Globus pallidus (tissue), 1 donor: ENCODE measurements at regions not wholly inside any gene's neighbourhood (a gene's known extent, or its start where the extent isn't known, plus 50 kb on each side); places are given as distances from the start of the nearest gene placed in this dataset.

Source experiments
- DNase-seq: peaks from one replicate; pipeline ENCODE4 v3.0.0-alpha.2; 2015; ENCODE audit warnings: low spot score

GRCh38 chr2:147792966-147793617 lies 51.7 kb upstream of the ACVR2A start:
- DNase-seq, result no peak

DNA sequence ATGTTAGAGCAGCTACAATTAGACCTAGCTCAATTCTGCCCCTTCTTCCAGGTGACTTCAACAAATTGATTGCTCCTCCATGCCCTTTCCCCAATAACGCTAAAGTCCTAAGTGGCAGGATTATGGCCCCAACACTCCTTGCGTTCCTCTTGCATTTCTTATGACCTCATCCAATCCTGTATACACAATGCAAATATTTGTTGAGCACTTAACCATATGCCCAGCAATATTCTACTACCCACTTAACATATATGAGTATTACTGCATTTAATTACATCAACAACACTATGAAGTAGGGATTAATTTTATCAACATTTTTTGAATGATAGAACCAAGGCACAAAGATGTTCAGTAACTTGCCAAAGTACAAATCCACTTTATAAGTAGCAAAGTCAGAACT lies 54.2 kb upstream of the ACVR2A start:
- no peak for DNase-seq

GRCh38 chr2:147789720-147790119 lies 55.1 kb upstream of the ACVR2A start:
- no peak for DNase-seq

- no peak for DNase-seq
These were observed 55.5 kb upstream of the ACVR2A start for GRCh38 chr2:147789287-147789686.

- DNase-seq, result peak; percentile 7
These were observed 62.5 kb upstream of the ACVR2A start for GRCh38 chr2:147782141-147782930.

DNA sequence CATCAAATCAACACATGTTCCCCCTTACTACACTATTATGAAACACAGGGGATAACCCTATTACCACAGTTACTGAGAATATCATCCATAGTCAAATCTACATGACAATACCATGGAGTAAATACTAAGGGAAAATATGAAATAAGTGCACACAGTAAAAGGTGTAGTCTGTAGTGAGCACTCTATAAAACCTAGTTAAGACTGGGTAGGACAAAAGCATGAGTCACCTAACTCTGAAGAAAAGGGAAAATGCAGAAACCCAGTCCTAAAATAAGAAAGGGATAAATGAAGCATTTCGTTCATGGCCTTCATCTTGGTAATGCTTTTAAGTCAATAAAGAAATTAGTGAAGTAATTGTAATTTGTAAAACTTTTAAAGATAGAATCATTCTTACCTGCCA lies 65.4 kb upstream of the ACVR2A start:
- DNase-seq, result no peak

DNA sequence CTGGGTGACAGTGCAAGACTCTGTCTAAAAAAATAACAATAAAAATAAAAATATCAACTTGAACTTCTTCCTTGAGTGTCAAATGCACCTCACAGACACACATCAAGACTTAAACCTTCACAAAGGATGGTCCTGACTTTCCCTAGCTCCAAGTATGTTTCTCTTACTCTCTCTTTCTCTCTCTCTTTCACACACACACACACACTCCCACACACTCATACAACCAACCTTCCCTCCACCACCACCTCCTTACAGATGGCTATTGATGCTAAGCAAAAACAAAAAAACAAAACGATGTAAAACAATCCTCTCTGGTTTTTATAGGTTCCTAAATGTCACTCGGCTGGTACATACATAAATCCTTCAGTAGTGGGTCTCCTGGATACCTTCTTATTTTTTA lies 67.4 kb upstream of the ACVR2A start:
- DNase-seq, result no peak

- no peak for DNase-seq
These were observed 70.0 kb upstream of the ACVR2A start for GRCh38 chr2:147774805-147775204.

GRCh38 chr2:147773479-147773878 lies 71.3 kb upstream of the ACVR2A start:
- no peak for DNase-seq

DNA sequence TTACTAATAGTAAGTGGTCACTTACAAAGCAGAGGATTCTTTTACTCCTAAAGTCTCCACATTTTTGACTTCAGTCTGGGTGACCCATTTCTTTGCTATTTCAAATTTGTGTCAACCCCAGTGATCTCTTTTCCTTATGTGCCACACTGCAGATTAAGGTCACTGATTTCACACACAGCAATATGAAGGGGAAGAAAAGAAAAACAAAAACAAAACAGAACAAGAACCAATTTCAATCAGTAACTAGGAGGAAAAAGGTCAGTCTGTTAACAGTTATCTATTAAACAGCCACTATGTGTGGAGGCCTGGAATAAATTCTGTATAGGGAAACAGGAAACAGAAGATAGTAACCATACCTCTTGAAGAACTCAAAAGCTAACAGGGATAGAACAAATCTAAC lies 72.0 kb upstream of the ACVR2A start:
- DNase-seq, result no peak

GRCh38 chr2:147763861-147764260 lies 81.0 kb upstream of the ACVR2A start:
- DNase-seq, result no peak

- DNase-seq, result no peak
These were observed 83.8 kb upstream of the ACVR2A start for GRCh38 chr2:147760984-147761383.

- no peak for DNase-seq
These were observed 85.3 kb upstream of the ACVR2A start for GRCh38 chr2:147759536-147759935.

GRCh38 chr2:147758821-147759220 lies 86.0 kb upstream of the ACVR2A start:
- DNase-seq, result no peak

DNA sequence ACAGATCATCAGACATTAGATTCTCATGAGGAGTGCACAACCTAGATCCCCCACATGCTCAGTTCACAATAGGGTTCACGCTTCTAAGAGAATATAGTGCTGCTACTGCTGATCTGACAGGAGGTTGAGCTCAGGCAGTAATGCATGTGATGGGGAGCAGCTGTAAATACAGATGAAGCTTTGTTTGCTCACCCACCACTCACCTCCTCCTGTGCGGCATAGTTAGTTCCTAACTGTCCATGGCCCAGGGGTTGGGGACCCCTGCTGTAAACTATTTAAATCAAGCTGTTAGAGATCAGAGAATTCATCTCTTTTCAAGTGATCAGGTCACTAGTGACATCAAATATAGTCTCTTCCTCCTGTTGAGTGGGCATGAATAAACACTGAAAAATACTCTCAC lies 88.8 kb upstream of the ACVR2A start:
- DNase-seq, result no peak

- DNase-seq, result no peak
These were observed 104.5 kb upstream of the ACVR2A start for GRCh38 chr2:147740211-147740927.

- DNase-seq, result no peak
These were observed 105.3 kb upstream of the ACVR2A start for GRCh38 chr2:147739508-147739907.

- no peak for DNase-seq
These were observed 126.0 kb upstream of the ACVR2A start for GRCh38 chr2:147718831-147719230.

- DNase-seq, result no peak
These were observed 127.9 kb upstream of the ACVR2A start for GRCh38 chr2:147716906-147717305.

GRCh38 chr2:147715807-147716206 lies 129.0 kb upstream of the ACVR2A start:
- DNase-seq, result no peak

DNA sequence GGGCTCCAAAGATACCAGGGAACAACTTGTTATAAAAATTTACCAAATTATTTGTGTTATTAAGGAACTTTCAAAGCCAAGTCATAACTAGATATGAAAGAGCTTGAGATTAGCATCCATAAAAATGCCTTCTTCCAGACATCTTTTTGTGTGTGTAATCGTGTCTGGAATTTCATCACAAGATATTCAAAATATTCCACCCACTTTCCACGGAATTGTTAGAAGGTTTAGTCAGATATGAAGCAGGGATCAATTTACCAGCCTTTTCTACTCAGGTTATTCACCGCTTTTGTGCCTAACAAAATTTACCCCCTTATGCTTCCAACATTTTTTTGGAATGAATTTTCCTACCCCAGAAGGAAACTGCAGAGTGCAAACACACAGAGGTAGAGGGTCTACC lies 130.2 kb upstream of the ACVR2A start:
- DNase-seq, result no peak

GRCh38 chr2:147713349-147713748 lies 131.5 kb upstream of the ACVR2A start:
- no peak for DNase-seq

DNA sequence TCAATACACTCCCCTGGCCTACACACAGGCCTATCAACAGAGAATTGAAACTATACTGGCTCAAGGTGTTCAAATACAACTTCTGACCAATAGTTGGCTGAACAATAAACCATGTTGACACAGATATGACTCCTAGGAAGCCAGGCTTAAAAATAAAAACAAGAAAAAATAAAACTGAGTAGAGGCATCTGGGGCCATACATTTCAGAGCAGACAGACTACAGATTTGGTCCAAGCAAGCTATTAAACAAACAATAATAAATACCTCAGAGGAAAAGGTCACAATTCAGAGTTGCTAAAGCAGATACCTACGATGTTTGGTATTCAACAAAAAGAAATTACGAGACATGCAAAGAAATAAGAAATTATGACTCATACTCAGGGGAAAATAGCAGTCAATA lies 132.8 kb upstream of the ACVR2A start:
- DNase-seq, result no peak
